Stimulated activated naive CD8-positive, alpha-beta T cell treated with anti-CD3 and anti-CD28 coated beads, Interleukin-15, amount 100 ng/mL, for 72 hours (primary cell): ENCODE measurements at regions not wholly inside any gene's neighbourhood (a gene's known extent, or its start where the extent isn't known, plus 50 kb on each side); places are given as distances from the start of the nearest gene placed in this dataset.

ENCODE experiments used
- ATAC-seq: fragments of 150-1000 bp; cut with Tn5 transposase; 2 replicates; pipeline ENCODE4 v1.10.0; 2021; ENCODE audit warnings: mild to moderate bottlenecking, moderate library complexity
- DNase-seq, 2 donors: peaks; one replicate each; pipeline ENCODE4 v3.0.0; 2021 to 2022
- H3K27ac Mint-ChIP-seq, 2 donors: one replicate each; pipeline ENCODE4 v1.8.0; 2022; ENCODE audit warnings: mild to moderate bottlenecking in 2 of 2, mixed read lengths in 2 of 2, moderate library complexity in 2 of 2
- H3K27me3 Mint-ChIP-seq: one replicate; pipeline ENCODE4 v1.8.0; 2022; ENCODE audit warnings: mixed read lengths
- H3K4me1 Mint-ChIP-seq: one replicate; pipeline ENCODE4 v1.8.0; 2022; ENCODE audit warnings: mild to moderate bottlenecking, mixed read lengths
- H3K4me3 Mint-ChIP-seq, 2 donors: one replicate each; pipeline ENCODE4 v1.8.0; 2022; ENCODE audit warnings: mild to moderate bottlenecking in 2 of 2, mixed read lengths in 2 of 2, moderate library complexity in 1 of 2
- H3K9me3 Mint-ChIP-seq, 2 donors: one replicate each; pipeline ENCODE4 v1.8.0; 2022; ENCODE audit warnings: mixed read lengths in 2 of 2

DNA sequence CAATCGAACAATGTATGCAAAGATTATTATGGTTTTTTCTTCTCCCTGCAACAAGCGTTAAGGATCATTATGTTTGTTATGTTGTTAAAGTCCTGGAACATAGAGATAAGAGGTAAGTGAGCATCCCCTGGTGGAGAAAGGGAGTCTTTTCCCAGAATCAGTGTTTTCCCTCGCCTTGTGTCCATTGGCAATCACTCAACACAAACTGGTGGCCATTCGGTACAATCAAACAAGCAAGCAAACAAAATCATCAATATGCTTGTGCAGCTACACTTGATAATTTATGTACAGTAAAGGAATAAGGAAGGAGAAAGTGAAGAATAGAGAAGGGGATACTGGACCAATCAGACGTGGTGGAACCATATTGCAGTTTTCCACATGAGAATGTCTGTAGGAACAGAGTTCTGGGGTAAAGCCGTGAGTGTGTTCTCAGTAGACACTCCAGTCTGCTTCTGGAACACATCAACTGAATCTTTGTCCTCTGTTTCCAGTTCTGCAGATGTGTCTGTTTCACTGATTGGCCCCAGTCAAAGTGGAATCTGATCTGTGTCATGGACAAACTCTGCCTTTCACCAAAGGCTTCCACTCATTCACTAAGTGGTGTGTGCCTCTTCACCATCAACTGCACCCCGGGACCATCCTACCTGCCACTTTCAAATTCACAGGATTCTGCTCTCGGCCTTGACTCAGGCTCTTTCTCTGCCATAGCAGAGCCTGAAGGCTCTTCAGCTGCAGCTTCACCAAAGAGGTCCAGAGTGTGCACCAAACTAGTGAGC is 169.5 kb downstream of the AHSP start:
- peaks cover 24% of the 10 kb centered on the region for H3K4me1 Mint-ChIP-seq
- H3K27me3 Mint-ChIP-seq = no peaks in the 10 kb centered on the region
- no peak for DNase-seq
- no peak for ATAC-seq
- no peak overlapping the region for H3K27ac Mint-ChIP-seq
- H3K4me3 Mint-ChIP-seq = no peak overlapping the region
- H3K9me3 Mint-ChIP-seq = no peaks in the 10 kb centered on the region

DNA sequence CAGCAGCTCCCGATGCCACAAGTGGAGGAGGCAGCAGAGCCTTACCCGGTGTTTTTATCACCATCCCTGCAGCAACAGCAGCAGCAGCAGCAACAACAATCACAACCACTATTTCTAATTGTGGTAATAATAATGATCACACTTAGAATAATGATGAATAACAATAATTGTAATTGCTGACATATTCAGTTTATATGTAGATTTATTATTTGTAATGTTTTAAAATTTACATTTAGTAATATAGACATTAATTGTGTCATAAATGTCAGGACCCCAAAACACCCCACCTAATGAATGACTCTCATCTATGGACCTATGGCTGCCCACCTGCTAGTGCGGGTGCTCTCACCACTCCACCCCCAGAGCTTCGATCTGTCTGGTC is 170.0 kb downstream of the AHSP start:
- ATAC-seq = no peak
- no peak overlapping the region for H3K4me3 Mint-ChIP-seq

DNA sequence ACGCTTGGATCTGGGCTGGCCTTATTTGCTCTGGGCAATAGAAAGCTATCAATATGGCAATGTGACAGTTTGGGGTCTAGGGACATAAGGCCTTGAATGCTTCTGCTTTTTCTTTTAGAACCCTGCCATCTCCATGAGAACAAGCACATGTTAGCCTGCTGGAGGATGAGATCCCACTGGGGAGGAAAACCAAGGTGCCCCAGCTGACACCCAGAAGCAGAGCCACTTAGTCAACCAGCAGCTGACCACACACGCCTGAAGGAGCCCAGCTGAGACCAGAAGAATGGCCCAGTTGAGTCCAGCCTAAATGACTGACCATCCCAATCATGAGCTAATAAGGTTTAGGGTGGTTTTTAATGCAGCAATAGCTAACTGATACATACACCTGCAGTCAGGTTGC is 171.2 kb downstream of the AHSP start:
- H3K4me1 Mint-ChIP-seq = peaks cover 42% of the 10 kb centered on the region
- no peaks in the 10 kb centered on the region for H3K27me3 Mint-ChIP-seq
- H3K9me3 Mint-ChIP-seq = no peaks in the 10 kb centered on the region
- DNase-seq (no peak), ATAC-seq (no peak)
- no peak overlapping the region for H3K4me3 Mint-ChIP-seq
- no peak overlapping the region for H3K27ac Mint-ChIP-seq

More for the DNA sequence above, 170.0 kb downstream of the AHSP start:
- peaks cover 30% of the 10 kb centered on the region for H3K4me1 Mint-ChIP-seq
- no peaks in the 10 kb centered on the region for H3K9me3 Mint-ChIP-seq
- H3K27ac Mint-ChIP-seq = no peak overlapping the region
- DNase-seq = no peak
- H3K27me3 Mint-ChIP-seq = no peaks in the 10 kb centered on the region

DNA sequence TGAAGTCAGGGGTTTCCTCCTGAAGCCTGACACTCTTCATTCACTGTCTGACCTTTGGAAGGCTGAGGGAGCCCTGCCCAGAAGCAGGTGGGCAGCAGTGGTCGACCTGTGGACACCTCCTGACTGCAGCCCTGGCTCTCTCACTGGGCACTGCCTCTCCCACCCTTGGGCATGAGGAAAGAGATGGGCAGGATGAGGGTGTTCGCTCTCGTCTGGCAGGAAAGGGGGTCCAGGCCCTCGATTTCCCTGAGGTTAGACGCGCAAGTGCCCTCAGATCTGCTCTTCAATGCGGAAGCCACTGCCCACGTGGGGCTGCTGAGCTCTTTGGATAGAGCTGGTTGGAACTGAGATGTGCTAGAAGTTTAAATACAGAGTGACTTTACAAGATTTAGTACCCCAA is 171.9 kb downstream of the AHSP start:
- no peak for DNase-seq
- H3K4me3 Mint-ChIP-seq = no peak overlapping the region
- no peak for ATAC-seq
- H3K9me3 Mint-ChIP-seq = no peaks in the 10 kb centered on the region
- peaks cover 47% of the 10 kb centered on the region for H3K4me1 Mint-ChIP-seq
- H3K27me3 Mint-ChIP-seq = no peaks in the 10 kb centered on the region
- peak overlapping the region in 1 of 2 donors; percentile 59 for H3K27ac Mint-ChIP-seq

DNA sequence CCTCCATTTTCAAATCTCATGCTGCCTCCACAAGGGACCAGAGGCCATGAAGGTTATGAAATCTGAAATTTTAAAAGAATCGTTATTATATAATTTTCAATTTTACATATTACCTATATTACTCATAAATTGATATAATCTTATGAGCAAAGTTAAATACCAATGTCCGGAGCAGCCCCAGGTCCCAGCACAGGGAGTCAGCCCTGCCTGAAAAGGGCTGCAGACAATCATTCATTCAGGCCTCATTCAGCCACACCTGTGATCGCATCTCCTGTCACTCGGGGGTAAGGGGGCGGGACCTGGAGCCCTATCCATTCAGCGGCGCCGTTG is 172.5 kb downstream of the AHSP start:
- H3K27me3 Mint-ChIP-seq = no peaks in the 10 kb centered on the region
- H3K9me3 Mint-ChIP-seq = no peaks in the 10 kb centered on the region
- peak overlapping the region in 1 of 2 donors; percentile 100 for H3K27ac Mint-ChIP-seq
- H3K4me3 Mint-ChIP-seq = peak overlapping the region; percentile 84 to 89
- ATAC-seq (no peak), DNase-seq (no peak)
- peaks cover 53% of the 10 kb centered on the region for H3K4me1 Mint-ChIP-seq

DNA sequence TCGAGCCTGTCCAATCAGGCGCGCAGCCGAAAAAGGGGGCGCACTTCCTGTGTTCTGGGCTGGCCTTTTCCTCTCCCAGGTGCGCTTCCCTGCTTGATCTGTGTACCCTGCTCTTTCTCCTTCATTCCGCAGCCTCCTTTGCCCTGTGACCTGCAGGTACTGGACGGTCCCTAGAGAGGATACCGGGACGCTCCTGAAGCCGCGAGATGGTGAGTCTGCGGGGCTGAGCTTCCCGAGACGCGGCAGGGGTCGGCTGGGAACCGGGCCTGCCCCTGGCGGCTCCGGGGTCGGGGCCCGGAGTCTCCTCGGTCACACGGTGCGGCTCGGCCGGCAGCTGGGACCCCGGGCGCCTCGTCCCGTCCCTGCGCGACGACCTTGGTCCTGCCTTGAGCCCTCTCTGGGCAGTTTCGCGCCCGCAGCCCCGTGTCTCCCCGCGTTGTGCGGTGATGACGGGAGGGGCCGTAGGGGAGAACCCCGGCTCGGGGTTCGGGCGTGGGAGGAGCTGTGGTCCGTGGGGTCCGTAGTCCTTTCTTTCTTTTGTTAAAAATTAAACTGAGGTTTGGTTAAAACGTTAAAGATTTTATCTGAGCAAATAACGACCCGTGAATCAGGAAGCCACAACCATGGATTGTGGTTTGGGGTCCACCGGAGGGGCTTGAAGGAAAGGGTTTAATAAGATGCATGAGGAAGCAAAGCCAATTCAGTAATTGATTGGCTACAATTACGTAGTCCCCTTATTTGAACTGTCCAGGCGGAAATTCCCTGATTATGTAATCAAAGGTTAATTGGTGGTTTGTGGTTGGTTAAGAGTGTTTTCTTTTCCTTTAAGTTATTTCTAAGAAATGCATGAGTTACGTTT is 172.8 kb upstream of the ZNF267 start:
- ATAC-seq (peak; percentile 85), DNase-seq (peak; percentile 90 to 93)
- H3K9me3 Mint-ChIP-seq = no peaks in the 10 kb centered on the region
- peak overlapping the region; percentile 99 to 100 for H3K27ac Mint-ChIP-seq
- peaks cover 59% of the 10 kb centered on the region for H3K4me1 Mint-ChIP-seq
- H3K27me3 Mint-ChIP-seq = no peaks in the 10 kb centered on the region
- H3K4me3 Mint-ChIP-seq = peak overlapping the region; percentile 84 to 89

DNA sequence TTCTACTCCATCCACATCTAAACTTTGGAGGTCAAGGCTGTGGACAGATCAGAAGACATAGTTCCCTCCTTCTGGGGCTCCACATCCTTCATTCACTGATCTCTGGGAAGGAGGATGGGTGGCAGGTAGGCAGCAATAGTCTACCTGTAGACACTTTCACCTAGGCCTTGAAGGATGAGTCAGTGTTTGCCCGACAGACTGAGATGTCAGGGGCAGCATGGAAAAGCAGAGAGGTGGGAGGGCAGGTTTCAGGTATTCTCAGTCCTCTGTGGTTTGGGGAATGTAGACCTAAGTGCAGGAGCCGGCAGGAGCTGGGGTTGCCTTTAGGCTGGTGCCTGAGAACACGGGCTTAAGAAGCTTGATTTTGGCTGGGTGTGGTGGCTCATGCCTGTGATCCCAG is 171.9 kb upstream of the ZNF267 start:
- ATAC-seq (no peak), DNase-seq (no peak)
- Mint-ChIP-seq H3K27ac (peak overlapping the region; percentile 99 to 100), H3K27me3 (no peaks in the 10 kb centered on the region), H3K4me3 (peak overlapping the region; percentile 84 to 89), H3K4me1 (peaks cover 68% of the 10 kb centered on the region), H3K9me3 (no peaks in the 10 kb centered on the region)

DNA sequence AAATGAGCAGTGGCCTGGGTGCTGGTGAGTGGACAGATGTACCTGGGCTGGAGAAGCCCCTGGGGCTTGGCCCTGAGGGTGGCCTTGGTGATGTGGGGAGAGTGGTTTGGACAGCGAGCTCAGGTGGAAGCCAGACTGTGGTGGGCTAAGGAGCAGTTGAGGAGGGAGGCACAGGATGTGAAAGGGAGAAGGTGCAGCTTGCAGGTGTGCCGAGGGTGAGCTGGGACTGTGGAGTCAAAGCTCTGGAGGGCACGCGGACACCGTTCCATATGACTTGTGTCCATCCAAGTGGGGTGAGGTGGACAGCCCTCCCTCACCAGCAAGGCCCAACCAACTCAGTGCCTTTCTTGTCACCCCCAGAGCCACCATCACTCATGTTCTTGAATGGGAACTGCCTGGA is 170.8 kb upstream of the ZNF267 start:
- no peaks in the 10 kb centered on the region for H3K9me3 Mint-ChIP-seq
- H3K4me1 Mint-ChIP-seq = peaks cover 73% of the 10 kb centered on the region
- H3K27me3 Mint-ChIP-seq = no peaks in the 10 kb centered on the region
- DNase-seq (no peak), ATAC-seq (no peak)
- H3K4me3 Mint-ChIP-seq = peak overlapping the region; percentile 84 to 89
- H3K27ac Mint-ChIP-seq = peak overlapping the region; percentile 99 to 100

DNA sequence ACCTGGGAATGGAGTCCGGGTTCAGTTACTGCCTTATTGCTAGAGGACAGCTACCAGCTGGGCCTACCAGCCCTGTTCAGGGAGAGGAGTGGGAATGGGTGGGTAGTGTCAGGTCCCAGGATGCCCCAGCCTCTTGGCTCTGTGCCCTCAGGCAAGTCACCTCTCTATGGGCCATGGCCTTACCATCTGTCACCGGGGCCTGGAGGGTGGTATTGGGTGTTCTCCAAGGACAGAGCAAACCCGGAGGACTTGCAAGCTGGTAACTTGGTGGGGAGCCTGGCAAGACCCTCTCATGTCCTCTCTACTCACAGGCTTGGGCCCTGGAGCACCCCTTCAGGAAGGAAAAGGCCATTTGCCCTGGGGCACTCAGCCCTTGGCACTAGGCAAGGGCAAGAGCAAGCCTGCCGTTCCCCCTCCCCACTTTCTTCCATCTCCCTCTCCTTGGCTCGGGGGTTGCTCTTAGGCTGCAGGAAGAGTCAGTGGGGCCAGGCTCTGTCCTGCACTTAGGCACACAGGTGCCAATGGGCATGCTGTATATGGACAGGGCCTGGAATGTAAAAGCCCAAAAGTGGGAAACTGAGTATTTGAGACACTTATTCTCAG is 170.0 kb upstream of the ZNF267 start:
- H3K9me3 Mint-ChIP-seq = no peaks in the 10 kb centered on the region
- DNase-seq (no peak), ATAC-seq (no peak)
- peaks cover 82% of the 10 kb centered on the region for H3K4me1 Mint-ChIP-seq
- H3K27me3 Mint-ChIP-seq = no peaks in the 10 kb centered on the region
- no peak overlapping the region for H3K4me3 Mint-ChIP-seq
- H3K27ac Mint-ChIP-seq = peak overlapping the region; percentile 25 to 100

DNA sequence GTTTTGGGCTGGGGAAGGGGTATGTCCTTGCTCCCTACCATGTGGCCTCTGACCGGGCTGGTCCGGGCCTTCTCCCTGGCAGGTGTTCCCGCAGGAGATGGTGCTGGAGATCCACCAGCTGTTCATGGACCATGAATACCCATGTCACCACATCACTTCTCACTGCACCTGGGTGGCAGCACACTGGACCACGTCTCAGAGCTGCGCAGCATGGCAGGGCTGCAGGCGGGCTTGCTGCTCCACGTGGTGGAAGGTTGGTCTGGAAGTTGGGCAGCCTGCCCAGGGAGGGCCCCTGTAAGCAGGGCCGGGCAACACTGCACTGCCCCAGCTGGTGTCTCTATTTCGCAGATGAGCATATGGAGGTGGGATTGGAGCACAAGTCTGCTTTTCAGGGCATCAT is 169.5 kb upstream of the ZNF267 start:
- Mint-ChIP-seq H3K27ac (peak overlapping the region in 1 of 2 donors; percentile 100), H3K4me3 (no peak overlapping the region), H3K27me3 (no peaks in the 10 kb centered on the region), H3K9me3 (no peaks in the 10 kb centered on the region), H3K4me1 (peaks cover 87% of the 10 kb centered on the region)
- DNase-seq (no peak), ATAC-seq (no peak)

DNA sequence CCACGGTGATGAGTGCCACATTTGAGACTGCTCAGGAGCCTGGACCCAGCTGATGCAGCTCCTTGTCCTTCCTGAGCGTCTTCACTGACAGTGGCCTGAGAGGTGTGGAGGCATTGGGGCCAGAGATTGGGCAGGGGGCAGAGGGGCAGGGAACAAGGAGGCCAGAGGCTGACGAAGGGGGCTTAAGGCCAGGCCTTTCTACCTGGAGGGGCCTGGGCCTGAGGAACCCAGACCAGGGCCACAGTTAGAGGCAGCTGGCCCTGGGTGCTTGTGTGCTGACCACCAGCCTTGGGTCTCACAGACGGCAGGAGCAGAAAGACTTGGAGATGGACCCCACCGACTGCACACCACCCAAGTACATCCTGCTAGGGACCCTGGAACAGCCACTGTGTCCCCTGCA is 168.2 kb upstream of the ZNF267 start:
- Mint-ChIP-seq H3K27ac (peak overlapping the region in 1 of 2 donors; percentile 96), H3K9me3 (no peaks in the 10 kb centered on the region), H3K4me3 (no peak overlapping the region), H3K27me3 (no peaks in the 10 kb centered on the region), H3K4me1 (peaks cover 92% of the 10 kb centered on the region)
- DNase-seq (no peak), ATAC-seq (no peak)

DNA sequence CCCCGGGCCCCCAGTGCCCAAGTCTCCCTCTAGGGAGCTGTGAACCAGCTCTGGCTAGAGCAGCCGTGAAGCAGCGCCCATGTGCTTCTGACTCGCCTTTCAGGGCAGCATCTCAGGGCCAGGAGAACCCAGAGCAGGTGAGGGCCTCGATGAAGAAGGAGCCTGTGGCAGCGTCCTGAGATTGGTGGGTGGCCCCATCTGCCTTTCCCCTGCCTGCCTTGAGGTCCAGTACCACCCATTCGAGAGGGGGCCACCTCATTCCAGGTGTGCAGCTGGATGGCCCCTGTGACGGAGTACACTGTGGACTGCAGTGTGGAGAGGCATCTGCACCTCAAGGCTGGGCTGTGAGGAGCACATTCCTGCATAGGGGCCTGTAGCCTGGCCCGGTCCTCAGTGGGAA is 167.3 kb upstream of the ZNF267 start:
- DNase-seq (no peak), ATAC-seq (no peak)
- Mint-ChIP-seq H3K4me3 (no peak overlapping the region), H3K27ac (peak overlapping the region in 1 of 2 donors; percentile 86), H3K9me3 (no peaks in the 10 kb centered on the region), H3K4me1 (peaks cover 88% of the 10 kb centered on the region), H3K27me3 (no peaks in the 10 kb centered on the region)

DNA sequence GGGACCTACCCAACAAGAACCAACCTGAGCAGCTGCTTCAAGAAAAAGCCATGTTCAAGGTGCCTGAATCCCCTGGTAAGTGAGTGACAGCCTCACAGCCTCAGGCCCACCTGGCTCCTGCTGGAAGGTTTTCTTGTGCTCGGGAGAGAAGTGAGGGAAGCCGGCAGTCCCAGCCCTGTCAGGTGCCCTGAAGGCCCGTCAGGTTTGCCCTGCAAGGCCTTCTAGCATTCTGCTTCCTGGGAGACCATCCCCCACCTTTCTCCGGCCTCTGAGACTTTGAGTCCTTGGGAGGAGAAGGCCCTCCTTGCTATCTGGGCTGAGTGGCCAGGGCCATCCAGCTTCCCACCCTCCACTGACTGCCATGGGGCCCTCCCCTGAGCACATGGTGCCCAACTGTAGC is 166.7 kb upstream of the ZNF267 start:
- Mint-ChIP-seq H3K27me3 (no peaks in the 10 kb centered on the region), H3K9me3 (no peaks in the 10 kb centered on the region), H3K27ac (peak overlapping the region in 1 of 2 donors; percentile 86), H3K4me3 (no peak overlapping the region), H3K4me1 (peaks cover 88% of the 10 kb centered on the region)
- DNase-seq = no peak
- no peak for ATAC-seq

DNA sequence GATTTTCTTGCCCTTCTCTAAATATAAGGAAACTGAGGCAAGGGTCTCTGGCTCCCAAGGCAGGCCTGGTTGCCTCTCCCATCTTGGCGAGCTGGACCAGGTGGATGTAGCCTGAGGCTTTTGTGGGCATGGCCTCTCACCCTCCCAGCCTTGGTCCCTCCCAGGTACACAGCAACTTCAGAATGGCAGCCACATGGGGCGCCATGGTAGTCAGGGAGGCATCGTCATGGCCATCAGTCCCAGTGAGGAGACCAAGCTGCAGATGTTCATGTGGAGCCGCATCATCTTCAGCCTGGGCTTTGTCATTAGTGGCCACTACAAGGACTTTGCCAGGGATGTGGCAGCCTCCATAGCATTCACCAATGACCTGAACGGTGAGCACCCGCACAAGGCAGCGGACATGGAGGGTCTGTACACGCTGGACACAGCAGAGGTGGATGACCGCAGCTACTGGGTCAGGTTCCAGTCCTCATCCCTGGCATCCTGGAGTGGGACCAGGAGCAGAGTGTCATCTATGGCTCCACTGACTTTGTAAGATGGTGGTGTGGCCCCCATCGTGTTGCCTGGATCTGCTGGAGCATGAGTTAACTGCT is 165.8 kb upstream of the ZNF267 start:
- ATAC-seq (no peak), DNase-seq (no peak)
- no peaks in the 10 kb centered on the region for H3K27me3 Mint-ChIP-seq
- H3K4me3 Mint-ChIP-seq = no peak overlapping the region
- no peaks in the 10 kb centered on the region for H3K9me3 Mint-ChIP-seq
- H3K27ac Mint-ChIP-seq = peak overlapping the region; percentile 33 to 87
- peaks cover 88% of the 10 kb centered on the region for H3K4me1 Mint-ChIP-seq

DNA sequence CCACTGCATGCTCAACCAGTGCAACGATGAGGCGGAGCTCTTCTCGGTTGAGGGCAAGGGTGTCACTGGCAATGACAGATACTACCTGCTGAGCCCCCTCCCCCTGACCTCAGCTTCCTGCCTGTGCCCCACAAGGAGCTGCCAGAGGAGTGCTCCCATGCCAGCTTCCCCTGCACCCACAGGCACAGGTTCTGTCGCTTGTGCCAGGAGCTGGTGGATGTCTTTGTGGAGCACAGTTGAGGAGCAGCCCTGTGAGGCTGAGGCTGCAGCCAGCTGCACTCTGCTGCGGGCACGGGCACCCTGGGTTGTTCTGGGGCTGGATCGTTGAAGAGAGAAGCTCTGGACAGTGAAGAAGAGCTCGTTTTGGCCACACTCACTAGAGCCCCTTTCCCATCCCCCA is 165.3 kb upstream of the ZNF267 start:
- no peaks in the 10 kb centered on the region for H3K9me3 Mint-ChIP-seq
- H3K4me3 Mint-ChIP-seq = no peak overlapping the region
- DNase-seq (no peak), ATAC-seq (no peak)
- peak overlapping the region in 1 of 2 donors; percentile 87 for H3K27ac Mint-ChIP-seq
- no peaks in the 10 kb centered on the region for H3K27me3 Mint-ChIP-seq
- peaks cover 84% of the 10 kb centered on the region for H3K4me1 Mint-ChIP-seq

DNA sequence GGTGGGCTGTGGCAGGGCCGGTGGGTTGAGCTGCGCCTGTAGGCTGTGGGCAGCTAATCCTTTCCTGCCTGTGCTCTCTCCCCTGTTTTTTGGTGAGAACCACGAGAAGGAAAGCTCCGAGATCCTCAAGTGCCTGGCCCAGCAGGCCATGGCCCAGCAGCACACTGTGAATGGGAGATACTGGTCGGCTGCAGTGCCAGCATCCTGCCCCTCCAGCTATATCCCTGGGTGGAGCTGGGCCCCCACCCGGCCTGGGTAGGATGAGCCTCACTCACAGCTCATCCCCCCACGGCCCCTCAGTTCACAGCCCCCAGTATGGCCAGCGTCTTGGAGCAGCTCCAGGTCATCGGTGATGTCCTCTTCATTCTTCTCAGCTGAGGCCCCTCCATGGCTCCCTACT is 164.4 kb upstream of the ZNF267 start:
- DNase-seq (no peak), ATAC-seq (no peak)
- peaks cover 78% of the 10 kb centered on the region for H3K4me1 Mint-ChIP-seq
- no peak overlapping the region for H3K4me3 Mint-ChIP-seq
- no peaks in the 10 kb centered on the region for H3K9me3 Mint-ChIP-seq
- H3K27me3 Mint-ChIP-seq = no peaks in the 10 kb centered on the region
- peak overlapping the region in 1 of 2 donors; percentile 55 for H3K27ac Mint-ChIP-seq
